SK-N-SH (cell line): ENCODE measurements at regions not wholly inside any gene's neighbourhood (a gene's known extent, or its start where the extent isn't known, plus 50 kb on each side); places are given as distances from the start of the nearest gene placed in this dataset.

Experiments
- CTCF ChIA-PET: fragments of 300-600, 350-600 bp; formaldehyde crosslinking; extraction: SDS; loops from one replicate; lab custom pipeline; 2021; lab: Yijun Ruan, JAX
- POLR2A ChIA-PET: fragments of 350-600 bp; sonication (Branson Sonifier 250); formaldehyde crosslinking; extraction: SDS; loops from one replicate; lab custom pipeline; 2020; ENCODE audit warnings: antibody characterized with exemption, inconsistent platforms; lab: Yijun Ruan, JAX
- DNase-seq: peaks from one replicate; pipeline ENCODE4 v3.0.0; 2012
- H2AFZ ChIP-seq: fragments of 200-600 bp; sonication (generic); 2 replicates; pipeline ENCODE4 v1.8.1; 2016; ENCODE audit warnings: antibody characterized with exemption, mild to moderate bottlenecking, low read depth
- H3F3A ChIP-seq: fragments of 200-600 bp; sonication (generic); replicated peaks from 2 replicates; pipeline ENCODE3; 2016; ENCODE audit warnings: antibody characterized with exemption, mild to moderate bottlenecking; ENCODE audit not compliant: insufficient read depth
- H3K27ac ChIP-seq, 2 experiments: fragments of 200-500 bp in 1 of 2; fragments of 200-600 bp in 1 of 2; sonication (Bioruptor generic) in 1 of 2; sonication (generic), shearing (Covaris generic) in 1 of 2; 2 replicates each; pipeline versions ENCODE4 v1.5.1 to v1.6.1; 2014 to 2016; ENCODE audit warnings: low read depth in 2 of 2, inconsistent platforms in 1 of 2, low read length in 1 of 2, mild to moderate bottlenecking in 1 of 2, mixed read lengths in 1 of 2
- H3K27me3 ChIP-seq: fragments of 200-600 bp; sonication (generic), shearing (Covaris generic); 2 replicates; pipeline ENCODE4 v1.6.1; 2016; ENCODE audit warnings: mixed run types; ENCODE audit not compliant: insufficient read depth
- H3K36me3 ChIP-seq, 2 experiments: fragments of 200-500 bp in 1 of 2; fragments of 200-600 bp in 1 of 2; sonication (Bioruptor generic) in 1 of 2; sonication (generic) in 1 of 2; replicated peaks in 1 of 2; 2 replicates each; pipeline versions ENCODE3 to v1.5.1; 2014 to 2016; ENCODE audit warnings: low read length in 1 of 2, mild to moderate bottlenecking in 1 of 2; ENCODE audit not compliant: insufficient read depth in 2 of 2, control insufficient read depth in 1 of 2
- H3K4me1 ChIP-seq, 2 experiments: fragments of 200-500 bp in 1 of 2; fragments of 200-600 bp in 1 of 2; sonication (Bioruptor generic) in 1 of 2; sonication (generic), shearing (Covaris generic) in 1 of 2; 2 replicates each; pipeline versions ENCODE4 v1.5.1 to v1.6.1; 2014 to 2016; ENCODE audit warnings: low read depth in 1 of 2, low read length in 1 of 2, mixed run types in 1 of 2; ENCODE audit not compliant: insufficient read depth in 2 of 2, control insufficient read depth in 1 of 2
- H3K4me2 ChIP-seq: fragments of 200-600 bp; sonication (generic), shearing (Covaris generic); 2 replicates; pipeline ENCODE4 v1.6.1; 2017; ENCODE audit warnings: mixed run types
- H3K4me3 ChIP-seq, 2 experiments: fragments of 200-500 bp in 1 of 2; fragments of 200-600 bp in 1 of 2; sonication (Bioruptor generic) in 1 of 2; sonication (generic), shearing (Covaris generic) in 1 of 2; 2 replicates each; pipeline versions ENCODE4 v1.5.1 to v1.8.1; 2014 to 2016; ENCODE audit warnings: low read depth in 2 of 2, inconsistent platforms in 1 of 2, low read length in 1 of 2, mild to moderate bottlenecking in 1 of 2, mixed read lengths in 1 of 2, moderate library complexity in 1 of 2
- H3K79me2 ChIP-seq: fragments of 200-600 bp; sonication (generic); 2 replicates; pipeline ENCODE4 v1.8.1; 2017; ENCODE audit warnings: mild to moderate bottlenecking; ENCODE audit not compliant: insufficient read depth
- H3K9ac ChIP-seq: fragments of 200-600 bp; sonication (generic); 2 replicates; pipeline ENCODE4 v1.6.1; 2017; ENCODE audit warnings: mixed run types
- H3K9me2 ChIP-seq: fragments of 200-600 bp; sonication (generic); 2 replicates; pipeline ENCODE4 v1.6.1; 2017; ENCODE audit warnings: mixed run types
- H3K9me3 ChIP-seq: fragments of 200-600 bp; sonication (generic); 2 replicates; pipeline ENCODE4 v1.6.1; 2017; ENCODE audit warnings: mixed run types, mild to moderate bottlenecking, moderate library complexity
- H4K20me1 ChIP-seq: fragments of 200-600 bp; sonication (generic); 2 replicates; pipeline ENCODE4 v1.6.1; 2017; ENCODE audit warnings: mild to moderate bottlenecking, mixed run types; ENCODE audit not compliant: insufficient read depth
- EZH2phosphoT487 ChIP-seq: fragments of 200-600 bp; sonication (generic); IDR thresholded peaks from 2 replicates; pipeline ENCODE4 v1.6.1; 2017; ENCODE audit warnings: low read depth, mixed run types, mild to moderate bottlenecking, antibody characterized with exemption, moderate library complexity, borderline replicate concordance
- FOSL2 ChIP-seq: IDR thresholded peaks from 2 replicates; pipeline ENCODE4 v1.4.0; 2012; ENCODE audit warnings: low read depth, mild to moderate bottlenecking, moderate library complexity, borderline replicate concordance
- FOXM1 ChIP-seq: IDR thresholded peaks from 2 replicates; pipeline ENCODE4 v1.4.0; 2012; ENCODE audit warnings: low read depth, mild to moderate bottlenecking
- JUND ChIP-seq: IDR thresholded peaks from 2 replicates; pipeline ENCODE4 v1.4.0; 2012
- MEF2A ChIP-seq: IDR thresholded peaks from 2 replicates; pipeline ENCODE4 v1.4.0; 2012; ENCODE audit warnings: low read depth, borderline replicate concordance
- PBX3 ChIP-seq: IDR thresholded peaks from 2 replicates; pipeline ENCODE4; 2012
- POLR2AphosphoS5 ChIP-seq: IDR thresholded peaks from 2 replicates; pipeline ENCODE4 v1.6.1; 2012; ENCODE audit warnings: low read depth, low read length
- RAD21 ChIP-seq: IDR thresholded peaks from 2 replicates; pipeline ENCODE4 v1.6.1; 2012; ENCODE audit warnings: mild to moderate bottlenecking, low read length
- SIN3A ChIP-seq: IDR thresholded peaks from 2 replicates; pipeline ENCODE4 v1.6.1; 2012; ENCODE audit warnings: low read depth, mild to moderate bottlenecking, low read length, moderate library complexity, borderline replicate concordance
- SMC3 ChIP-seq: IDR thresholded peaks from 2 replicates; pipeline ENCODE4 v1.6.1; 2012; ENCODE audit warnings: low read depth, low read length, improper control_type of control experiment
- TAF1 ChIP-seq: IDR thresholded peaks from 2 replicates; pipeline ENCODE4 v1.6.1; 2012; ENCODE audit warnings: low read depth, mild to moderate bottlenecking, low read length, moderate library complexity, borderline replicate concordance
- TCF12 ChIP-seq: IDR thresholded peaks from 2 replicates; pipeline ENCODE4 v1.4.0; 2012
- USF1 ChIP-seq: IDR thresholded peaks from 2 replicates; pipeline ENCODE4 v1.4.0; 2012; ENCODE audit warnings: low read depth, borderline replicate concordance
- WGBS: methylation state at CpG from one replicate; pipeline ENCODE4 v1.1.6; 2017; ENCODE audit warnings: low lambda C conversion rate; 5-methylcytosine and 5-hydroxymethylcytosine counted together
- TF ChIP-seq, protein P1 (sequence below): IDR thresholded peaks from 2 replicates; pipeline ENCODE4 v1.6.1; 2012; ENCODE audit warnings: mild to moderate bottlenecking, low read depth, low read length, moderate library complexity
- TF ChIP-seq, protein P2 (sequence below): IDR thresholded peaks from 2 replicates; pipeline ENCODE4 v1.4.0; 2012; ENCODE audit warnings: low read depth, borderline replicate concordance

DNA sequence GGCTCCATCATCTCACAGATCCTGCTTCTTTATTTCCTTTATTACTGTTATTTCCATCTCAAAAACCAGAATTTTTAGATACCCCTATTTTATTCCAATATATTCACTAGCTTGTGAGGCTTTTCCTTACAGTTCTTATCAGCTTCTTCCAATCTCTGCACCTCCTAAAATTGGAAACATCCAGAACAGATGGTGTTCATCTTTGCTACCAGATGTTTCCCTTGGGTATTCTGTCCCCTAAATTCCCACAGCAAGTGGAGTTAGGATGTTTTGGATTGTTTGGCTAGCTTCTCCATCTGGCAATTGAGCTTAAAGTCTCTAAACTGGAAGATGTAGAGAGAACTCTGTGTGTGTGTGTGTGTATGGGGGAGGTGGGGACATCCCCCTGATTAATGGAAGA is 580.4 kb downstream of the DTWD2 start:
- DNase-seq = no peak
- no peak overlapping the region for H3K4me3 ChIP-seq
- POLR2A ChIA-PET = no interaction called here
- H3K27me3 ChIP-seq = no peaks in the 10 kb centered on the region
- H3K9me2 ChIP-seq = no peaks in the 10 kb centered on the region
- H3K9me3 ChIP-seq = peaks cover 6% of the 10 kb centered on the region; the same call in 1 of the 2 replicates
- H3K4me2 ChIP-seq = no peak overlapping the region
- no peaks in the 10 kb centered on the region for H3K79me2 ChIP-seq
- H3K36me3 ChIP-seq = no peaks in the 10 kb centered on the region
- H2AFZ ChIP-seq = no peak overlapping the region
- no peak overlapping the region for H3K9ac ChIP-seq
- TF ChIP-seq POLR2AphosphoS5 (no peak), RAD21 (no peak), PBX3 (no peak), JUND (no peak), FOSL2 (no peak), SMC3 (no peak), TAF1 (no peak)
- TF ChIP-seq, protein P1, sequence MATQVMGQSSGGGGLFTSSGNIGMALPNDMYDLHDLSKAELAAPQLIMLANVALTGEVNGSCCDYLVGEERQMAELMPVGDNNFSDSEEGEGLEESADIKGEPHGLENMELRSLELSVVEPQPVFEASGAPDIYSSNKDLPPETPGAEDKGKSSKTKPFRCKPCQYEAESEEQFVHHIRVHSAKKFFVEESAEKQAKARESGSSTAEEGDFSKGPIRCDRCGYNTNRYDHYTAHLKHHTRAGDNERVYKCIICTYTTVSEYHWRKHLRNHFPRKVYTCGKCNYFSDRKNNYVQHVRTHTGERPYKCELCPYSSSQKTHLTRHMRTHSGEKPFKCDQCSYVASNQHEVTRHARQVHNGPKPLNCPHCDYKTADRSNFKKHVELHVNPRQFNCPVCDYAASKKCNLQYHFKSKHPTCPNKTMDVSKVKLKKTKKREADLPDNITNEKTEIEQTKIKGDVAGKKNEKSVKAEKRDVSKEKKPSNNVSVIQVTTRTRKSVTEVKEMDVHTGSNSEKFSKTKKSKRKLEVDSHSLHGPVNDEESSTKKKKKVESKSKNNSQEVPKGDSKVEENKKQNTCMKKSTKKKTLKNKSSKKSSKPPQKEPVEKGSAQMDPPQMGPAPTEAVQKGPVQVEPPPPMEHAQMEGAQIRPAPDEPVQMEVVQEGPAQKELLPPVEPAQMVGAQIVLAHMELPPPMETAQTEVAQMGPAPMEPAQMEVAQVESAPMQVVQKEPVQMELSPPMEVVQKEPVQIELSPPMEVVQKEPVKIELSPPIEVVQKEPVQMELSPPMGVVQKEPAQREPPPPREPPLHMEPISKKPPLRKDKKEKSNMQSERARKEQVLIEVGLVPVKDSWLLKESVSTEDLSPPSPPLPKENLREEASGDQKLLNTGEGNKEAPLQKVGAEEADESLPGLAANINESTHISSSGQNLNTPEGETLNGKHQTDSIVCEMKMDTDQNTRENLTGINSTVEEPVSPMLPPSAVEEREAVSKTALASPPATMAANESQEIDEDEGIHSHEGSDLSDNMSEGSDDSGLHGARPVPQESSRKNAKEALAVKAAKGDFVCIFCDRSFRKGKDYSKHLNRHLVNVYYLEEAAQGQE = no peak
- no peaks in the 10 kb centered on the region for H4K20me1 ChIP-seq
- no peak overlapping the region for H3K27ac ChIP-seq
- no peaks in the 10 kb centered on the region for H3K4me1 ChIP-seq
- no peaks in the 10 kb centered on the region for H3F3A ChIP-seq
- CTCF ChIA-PET = interaction anchor here (1.5 kb wide), 1 partner anchor 12 kb away, joined by 3 read pairs; no protein-coding TSS in a partner anchor

GRCh38 chr5:118405650-118406061 is 582.7 kb downstream of the DTWD2 start:
- no peaks in the 10 kb centered on the region for H3F3A ChIP-seq
- H3K9ac ChIP-seq = no peak overlapping the region
- H2AFZ ChIP-seq = no peak overlapping the region
- CTCF ChIA-PET = interaction anchor here (2.0 kb wide), 1 partner anchor 30 kb away, joined by 4 read pairs; no protein-coding TSS in a partner anchor
- no peaks in the 10 kb centered on the region for H3K27me3 ChIP-seq
- H3K36me3 ChIP-seq = no peaks in the 10 kb centered on the region
- H3K27ac ChIP-seq = no peak overlapping the region
- no peaks in the 10 kb centered on the region for H3K79me2 ChIP-seq
- H3K9me3 ChIP-seq = no peaks in the 10 kb centered on the region
- no peaks in the 10 kb centered on the region for H4K20me1 ChIP-seq
- POLR2A ChIA-PET = no interaction called here
- TF ChIP-seq MEF2A = no peak
- TF ChIP-seq SMC3 = no peak
- TF ChIP-seq FOSL2 = no peak
- no peak for TF ChIP-seq JUND
- TF ChIP-seq SIN3A = no peak
- TF ChIP-seq, protein P2, sequence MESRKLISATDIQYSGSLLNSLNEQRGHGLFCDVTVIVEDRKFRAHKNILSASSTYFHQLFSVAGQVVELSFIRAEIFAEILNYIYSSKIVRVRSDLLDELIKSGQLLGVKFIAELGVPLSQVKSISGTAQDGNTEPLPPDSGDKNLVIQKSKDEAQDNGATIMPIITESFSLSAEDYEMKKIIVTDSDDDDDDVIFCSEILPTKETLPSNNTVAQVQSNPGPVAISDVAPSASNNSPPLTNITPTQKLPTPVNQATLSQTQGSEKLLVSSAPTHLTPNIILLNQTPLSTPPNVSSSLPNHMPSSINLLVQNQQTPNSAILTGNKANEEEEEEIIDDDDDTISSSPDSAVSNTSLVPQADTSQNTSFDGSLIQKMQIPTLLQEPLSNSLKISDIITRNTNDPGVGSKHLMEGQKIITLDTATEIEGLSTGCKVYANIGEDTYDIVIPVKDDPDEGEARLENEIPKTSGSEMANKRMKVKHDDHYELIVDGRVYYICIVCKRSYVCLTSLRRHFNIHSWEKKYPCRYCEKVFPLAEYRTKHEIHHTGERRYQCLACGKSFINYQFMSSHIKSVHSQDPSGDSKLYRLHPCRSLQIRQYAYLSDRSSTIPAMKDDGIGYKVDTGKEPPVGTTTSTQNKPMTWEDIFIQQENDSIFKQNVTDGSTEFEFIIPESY = no peak
- TF ChIP-seq FOXM1 = no peak
- TF ChIP-seq USF1 = no peak
- no peak for TF ChIP-seq TCF12
- no peak for TF ChIP-seq PBX3
- no peak for TF ChIP-seq EZH2phosphoT487
- no peaks in the 10 kb centered on the region for H3K9me2 ChIP-seq
- no peak overlapping the region for H3K4me2 ChIP-seq
- WGBS = 18% methylated on average over 3 of the region's 5 CpGs
- H3K4me1 ChIP-seq = no peaks in the 10 kb centered on the region
- no peak for DNase-seq
- no peak overlapping the region for H3K4me3 ChIP-seq
